ENCODE measurements at regions not wholly inside any gene's neighbourhood (a gene's known extent, or its start where the extent isn't known, plus 50 kb on each side); places are given as distances from the start of the nearest gene placed in this dataset.

DNA sequence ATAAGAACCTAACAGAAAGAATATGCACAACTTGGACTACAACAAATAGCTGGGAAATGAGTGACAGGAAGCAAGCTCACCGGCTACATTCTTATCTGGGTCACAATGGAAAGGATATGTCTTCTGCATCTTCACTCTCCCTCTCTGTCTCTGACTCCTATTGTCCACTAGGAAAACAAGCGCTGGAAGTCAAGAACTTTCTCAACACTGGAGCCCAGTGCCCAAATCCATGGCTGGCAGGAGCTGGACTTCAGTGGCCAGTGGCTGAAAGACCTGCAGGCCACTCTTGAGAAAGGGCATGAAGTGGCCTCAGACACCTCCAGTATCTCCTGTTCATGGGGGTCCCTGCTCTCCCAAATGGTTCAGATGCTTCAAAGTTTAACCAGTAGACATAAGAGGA, 62.0 kb downstream of the FAM50B start:
- no peak for TF ChIP-seq POLR2A (IDR thresholded peaks at IDR 0.05)
- TF ChIP-seq, protein P1, sequence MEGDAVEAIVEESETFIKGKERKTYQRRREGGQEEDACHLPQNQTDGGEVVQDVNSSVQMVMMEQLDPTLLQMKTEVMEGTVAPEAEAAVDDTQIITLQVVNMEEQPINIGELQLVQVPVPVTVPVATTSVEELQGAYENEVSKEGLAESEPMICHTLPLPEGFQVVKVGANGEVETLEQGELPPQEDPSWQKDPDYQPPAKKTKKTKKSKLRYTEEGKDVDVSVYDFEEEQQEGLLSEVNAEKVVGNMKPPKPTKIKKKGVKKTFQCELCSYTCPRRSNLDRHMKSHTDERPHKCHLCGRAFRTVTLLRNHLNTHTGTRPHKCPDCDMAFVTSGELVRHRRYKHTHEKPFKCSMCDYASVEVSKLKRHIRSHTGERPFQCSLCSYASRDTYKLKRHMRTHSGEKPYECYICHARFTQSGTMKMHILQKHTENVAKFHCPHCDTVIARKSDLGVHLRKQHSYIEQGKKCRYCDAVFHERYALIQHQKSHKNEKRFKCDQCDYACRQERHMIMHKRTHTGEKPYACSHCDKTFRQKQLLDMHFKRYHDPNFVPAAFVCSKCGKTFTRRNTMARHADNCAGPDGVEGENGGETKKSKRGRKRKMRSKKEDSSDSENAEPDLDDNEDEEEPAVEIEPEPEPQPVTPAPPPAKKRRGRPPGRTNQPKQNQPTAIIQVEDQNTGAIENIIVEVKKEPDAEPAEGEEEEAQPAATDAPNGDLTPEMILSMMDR (IDR thresholded peaks at IDR 0.05): no peak
- TF ChIP-seq EP300 (IDR thresholded peaks at IDR 0.05; ENCODE audit: low read depth): no peak
- TF ChIP-seq POLR2AphosphoS5 (IDR thresholded peaks at IDR 0.05): no peak
- intact Hi-C loops (cut with DNase I; ENCODE audit: low total_unique reads): no loop called here
- peak overlapping the region in 2 of 4 donors; percentile 76 to 78 for H3K27ac ChIP-seq
- no peaks in the 10 kb centered on the region for H3K36me3 ChIP-seq
- no peak overlapping the region for H3K4me3 ChIP-seq
- in situ Hi-C loops (cut with MboI; ENCODE audit: low pct_ligation_motif_present in 1 of 4, low pct_unique_long_range_greater_than_20kb in 1 of 4, low sequenced_read_pairs in 3 of 4): no loop called here
- no peaks in the 10 kb centered on the region for H3K27me3 ChIP-seq
- DNase-seq: no peak
- WGBS, 2 donors (ENCODE audit: low coverage in 1 of 2): 86 to 89% methylated on average over 1 to 2 of the region's 2 CpGs
- peaks cover 18 to 36% (median 27%) of the 10 kb centered on the region in 4 donors for H3K4me1 ChIP-seq
- H3K9me3 ChIP-seq: no peaks in the 10 kb centered on the region

DNA sequence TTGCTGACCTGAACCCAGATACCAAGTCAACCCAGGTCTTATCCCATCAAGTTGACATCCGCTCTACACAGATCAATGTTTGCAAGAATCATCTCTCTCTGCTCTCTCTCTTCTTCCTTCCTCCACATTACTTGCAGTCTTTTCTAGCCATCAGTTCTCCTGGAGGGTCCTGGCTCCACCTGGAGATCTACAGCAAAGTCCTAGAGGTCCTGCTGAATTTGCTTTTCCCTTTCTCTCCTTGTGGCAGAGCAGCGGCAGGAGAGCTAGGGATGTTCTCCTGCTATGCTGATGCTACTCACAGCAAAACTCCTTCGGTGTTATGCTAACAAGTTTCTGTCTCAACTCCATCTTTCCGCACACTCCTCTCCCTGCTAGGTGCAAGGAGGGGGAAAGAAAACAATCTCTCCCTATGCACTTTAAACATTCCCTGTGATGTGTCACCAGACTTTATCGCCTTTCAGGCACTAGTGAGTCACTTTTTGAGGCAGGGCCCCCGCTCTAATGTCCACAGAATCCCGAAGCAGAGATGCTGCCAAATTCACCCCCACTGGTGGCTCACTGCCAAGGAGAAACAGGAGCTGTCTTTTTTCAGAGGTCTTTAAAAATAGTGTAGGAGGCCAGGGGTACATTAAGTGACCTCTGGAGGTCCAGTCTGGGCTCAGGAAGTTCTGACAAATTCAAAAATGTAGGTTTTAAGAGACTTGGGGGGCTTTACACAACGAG, 62.6 kb downstream of the FAM50B start:
- in situ Hi-C loops (cut with MboI; ENCODE audit: low pct_ligation_motif_present in 1 of 4, low pct_unique_long_range_greater_than_20kb in 1 of 4, low sequenced_read_pairs in 3 of 4): no loop called here
- no peaks in the 10 kb centered on the region for H3K9me3 ChIP-seq
- H3K4me3 ChIP-seq: no peak overlapping the region
- no peak for DNase-seq
- peaks cover 18 to 30% (median 27%) of the 10 kb centered on the region in 4 donors for H3K4me1 ChIP-seq
- intact Hi-C loops (cut with DNase I; ENCODE audit: low total_unique reads): no loop called here
- peak overlapping the region; percentile 59 to 78 (median 76) for H3K27ac ChIP-seq
- WGBS, 2 donors (ENCODE audit: low coverage in 1 of 2): 59 to 100% methylated on average over 2 to 8 of the region's 8 CpGs
- TF ChIP-seq POLR2A (IDR thresholded peaks at IDR 0.05): no peak
- TF ChIP-seq, protein P1 (IDR thresholded peaks at IDR 0.05): no peak
- peak in 1 of 3 donors; percentile 21 for TF ChIP-seq POLR2AphosphoS5 (IDR thresholded peaks at IDR 0.05)
- TF ChIP-seq EP300 (IDR thresholded peaks at IDR 0.05; ENCODE audit: low read depth): no peak
- no peaks in the 10 kb centered on the region for H3K36me3 ChIP-seq
- no peaks in the 10 kb centered on the region for H3K27me3 ChIP-seq

DNA sequence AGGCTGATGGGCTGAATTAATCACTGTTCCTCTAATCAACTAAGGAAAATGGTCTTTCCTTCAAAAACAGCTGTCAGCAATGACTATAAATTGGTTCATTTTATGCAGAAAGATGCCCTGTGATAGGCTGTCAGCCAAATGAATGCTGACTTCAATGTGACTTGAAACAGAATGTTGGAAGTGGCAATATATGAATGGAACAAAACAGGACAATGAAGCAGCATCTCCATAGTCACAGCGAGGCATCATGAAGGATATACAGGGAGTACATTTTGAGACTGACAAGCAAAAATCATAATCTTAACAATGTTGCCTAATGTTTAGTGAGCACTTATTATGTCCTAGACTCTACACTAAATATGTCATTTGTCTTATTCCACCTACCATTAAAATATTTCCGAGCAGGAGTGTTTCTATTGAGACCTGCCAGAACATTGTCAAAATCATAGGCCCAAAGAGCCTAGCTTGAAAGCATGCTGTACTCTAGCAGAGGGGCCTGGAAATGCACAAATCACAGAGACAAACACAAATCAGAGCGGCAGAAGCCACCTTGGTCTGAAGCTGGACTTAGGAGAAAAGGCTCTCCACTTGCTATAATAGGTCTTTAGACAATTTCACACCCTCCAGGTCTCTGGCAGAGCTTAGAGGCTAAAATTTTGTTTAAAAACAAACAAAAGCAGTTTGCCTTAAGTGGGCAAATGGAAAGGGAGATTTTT, 63.3 kb downstream of the FAM50B start:
- Histone ChIP-seq H3K4me1 (peaks cover 18 to 30% (median 27%) of the 10 kb centered on the region in 4 donors), H3K27ac (peak overlapping the region; percentile 59 to 78 (median 76)), H3K4me3 (no peak overlapping the region), H3K27me3 (no peaks in the 10 kb centered on the region), H3K36me3 (no peaks in the 10 kb centered on the region), H3K9me3 (no peaks in the 10 kb centered on the region)
- DNase-seq: no peak
- TF ChIP-seq POLR2A (IDR thresholded peaks at IDR 0.05) (no peak), POLR2AphosphoS5 (IDR thresholded peaks at IDR 0.05) (no peak), EP300 (IDR thresholded peaks at IDR 0.05; ENCODE audit: low read depth) (no peak)
- TF ChIP-seq, protein P1 (IDR thresholded peaks at IDR 0.05): no peak
- in situ Hi-C loops (cut with MboI; ENCODE audit: low pct_ligation_motif_present in 1 of 4, low pct_unique_long_range_greater_than_20kb in 1 of 4, low sequenced_read_pairs in 3 of 4): no loop called here
- 81 to 100% methylated on average over 1 to 3 of the region's 3 CpGs for WGBS, 2 donors (ENCODE audit: low coverage in 1 of 2)
- intact Hi-C loops (cut with DNase I; ENCODE audit: low total_unique reads): no loop called here

DNA sequence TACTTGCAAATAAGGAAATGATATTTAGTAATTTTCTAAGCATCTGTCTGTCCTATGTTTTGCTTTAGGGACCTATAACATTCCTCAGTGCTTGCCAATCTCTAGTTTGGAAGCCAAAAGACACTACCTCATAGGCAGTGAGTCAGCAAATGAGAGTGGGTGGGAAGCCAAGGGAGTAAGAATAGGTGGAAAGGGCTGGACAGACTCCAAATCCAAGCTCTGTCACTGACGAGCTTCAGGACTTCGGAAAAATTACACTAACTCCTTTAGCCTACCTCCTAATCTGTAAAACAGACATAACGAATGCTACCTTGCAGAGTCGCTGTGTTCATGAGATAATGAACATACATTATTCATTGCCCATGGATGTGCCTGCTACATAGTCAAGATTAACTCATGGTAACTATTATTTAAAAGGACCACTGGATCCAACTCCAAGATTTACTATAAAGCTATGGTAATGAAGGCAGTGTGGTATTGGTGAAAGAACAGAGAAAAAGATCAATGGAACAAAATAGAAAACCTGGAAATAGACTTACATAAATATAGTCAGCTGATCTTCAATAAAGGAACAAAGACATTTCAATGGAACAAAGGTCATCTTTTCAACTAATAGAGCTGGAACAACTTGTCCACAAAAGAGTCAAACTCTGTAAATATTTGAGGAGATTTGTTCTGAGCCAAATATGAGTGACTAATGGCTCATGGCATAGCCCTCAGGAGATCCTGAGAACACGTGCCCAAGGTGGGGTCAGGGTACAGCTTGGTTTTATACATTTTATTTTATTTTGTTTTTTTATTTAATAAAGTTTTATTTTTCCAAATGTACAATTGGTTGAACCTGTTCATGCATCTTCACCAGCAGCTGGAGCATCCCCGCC, 64.1 kb downstream of the FAM50B start:
- TF ChIP-seq, protein P1 (IDR thresholded peaks at IDR 0.05): no peak
- peak in 2 of 3 donors; percentile 37 to 42 for TF ChIP-seq POLR2AphosphoS5 (IDR thresholded peaks at IDR 0.05)
- TF ChIP-seq EP300 (IDR thresholded peaks at IDR 0.05; ENCODE audit: low read depth): peak; percentile 57
- Histone ChIP-seq H3K4me1 (peaks cover 18 to 30% (median 27%) of the 10 kb centered on the region in 4 donors), H3K27me3 (no peaks in the 10 kb centered on the region), H3K27ac (peak overlapping the region; percentile 59 to 78 (median 76)), H3K36me3 (no peaks in the 10 kb centered on the region), H3K4me3 (no peak overlapping the region), H3K9me3 (no peaks in the 10 kb centered on the region)
- intact Hi-C loops (cut with DNase I; ENCODE audit: low total_unique reads) (no loop called here), in situ Hi-C loops (cut with MboI; ENCODE audit: low pct_ligation_motif_present in 1 of 4, low pct_unique_long_range_greater_than_20kb in 1 of 4, low sequenced_read_pairs in 3 of 4) (no loop called here)
- DNase-seq: peak; percentile 30
- WGBS, 2 donors (ENCODE audit: low coverage in 1 of 2): 20 to 37% methylated on average over 2 to 6 of the region's 6 CpGs

All from transverse colon (tissue), 4 donors.